ENCODE measurements at regions not wholly inside any gene's neighbourhood (a gene's known extent, or its start where the extent isn't known, plus 50 kb on each side); places are given as distances from the start of the nearest gene placed in this dataset.
A peak's percentile ranks its signal among the peaks of the same experiment; 100 is the strongest.

GRCh38 chr2:166610913-166611305 lies 116.9 kb upstream of the SCN7A start:
- Mint-ChIP-seq H3K36me3 (no peaks in the 10 kb centered on the region), H3K27me3 (ENCODE audit: low read depth in 3 of 3) (peaks cover 0 to 2% (median 0%) of the 10 kb centered on the region in 3 donors), H3K4me3 (peak overlapping the region in 2 of 5 donors; percentile 44 to 70), H3K4me1 (peaks cover 0 to 6% of the 10 kb centered on the region in 2 donors), H3K27ac (no peak overlapping the region), H3K9me3 (peaks cover under 1 to 21% (median 3%) of the 10 kb centered on the region in 6 donors)
- DNase-seq = no peak

GRCh38 chr2:166610180-166610912 lies 116.3 kb upstream of the SCN7A start:
- peaks cover 0 to 2% (median 0%) of the 10 kb centered on the region in 3 donors for H3K27me3 Mint-ChIP-seq (ENCODE audit: low read depth in 3 of 3)
- H3K4me3 Mint-ChIP-seq = peak overlapping the region in 4 of 5 donors; percentile 9 to 70 (median 48)
- DNase-seq = no peak
- no peaks in the 10 kb centered on the region for H3K36me3 Mint-ChIP-seq
- H3K27ac Mint-ChIP-seq = no peak overlapping the region
- peaks cover 0 to 6% of the 10 kb centered on the region in 2 donors for H3K4me1 Mint-ChIP-seq
- peaks cover 1 to 25% (median 4%) of the 10 kb centered on the region in 6 donors for H3K9me3 Mint-ChIP-seq

DNA sequence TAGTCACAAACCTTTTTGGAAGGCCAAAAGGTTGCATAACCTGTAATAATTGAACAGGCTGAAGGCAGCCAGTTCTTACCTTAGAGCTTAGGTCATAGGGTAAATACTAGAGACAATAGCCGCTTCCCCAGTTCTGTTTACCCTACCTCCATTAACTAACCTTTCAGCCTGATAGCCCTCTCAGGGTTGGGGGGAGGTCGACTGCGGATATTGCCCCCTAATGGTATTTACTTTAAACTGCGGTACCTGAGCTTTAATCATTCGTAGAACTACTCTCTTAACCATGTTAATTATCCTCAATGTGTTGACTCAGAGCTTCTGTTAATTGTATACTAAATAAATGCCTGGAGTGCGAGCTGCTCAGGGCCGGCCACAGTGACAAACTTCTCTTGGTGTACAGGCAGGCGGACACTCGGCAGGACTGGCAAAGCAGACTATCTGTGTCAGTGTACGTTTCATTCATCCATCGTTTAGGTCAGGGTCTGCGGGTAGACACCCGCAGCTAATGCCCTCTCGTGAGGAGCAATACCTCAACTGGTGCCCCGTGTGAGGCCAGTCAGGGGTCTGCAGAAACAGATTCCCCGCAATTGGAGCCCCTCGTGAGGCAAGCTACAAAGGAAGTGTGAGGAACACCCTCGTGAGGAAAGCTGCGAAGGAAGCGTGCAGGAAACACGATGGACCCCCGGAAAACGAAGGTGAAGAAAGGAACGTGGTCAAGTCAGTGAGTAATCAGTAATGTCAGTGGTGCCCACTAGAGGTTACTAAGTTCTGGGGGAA lies 115.3 kb upstream of the SCN7A start:
- Mint-ChIP-seq H3K9me3 (peaks cover 1 to 26% (median 7%) of the 10 kb centered on the region in 6 donors), H3K27ac (no peak overlapping the region), H3K4me1 (peaks cover 0 to 6% of the 10 kb centered on the region in 2 donors), H3K27me3 (ENCODE audit: low read depth in 3 of 3) (peaks cover 0 to 2% (median 0%) of the 10 kb centered on the region in 3 donors), H3K36me3 (no peaks in the 10 kb centered on the region), H3K4me3 (no peak overlapping the region)
- DNase-seq = no peak

DNA sequence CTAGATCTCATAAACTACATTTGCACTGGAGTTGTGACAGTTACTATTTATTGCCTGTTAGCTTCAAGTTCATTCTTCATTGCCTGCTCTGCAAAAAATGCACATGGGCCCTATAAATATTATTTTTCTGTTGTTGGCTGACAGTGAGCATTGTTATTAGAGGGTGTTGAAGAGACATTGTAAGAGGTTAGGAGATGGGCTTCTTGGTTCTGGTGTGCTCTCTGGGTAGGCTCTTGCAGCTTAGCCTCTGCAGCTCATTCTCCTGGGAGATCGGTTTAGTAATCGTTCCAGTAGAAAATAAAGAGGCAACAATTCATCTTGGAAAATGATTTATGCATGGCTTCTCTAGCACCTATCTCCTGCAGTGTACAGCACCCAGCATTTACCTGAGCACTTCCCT lies 113.8 kb upstream of the SCN7A start:
- Mint-ChIP-seq H3K36me3 (no peaks in the 10 kb centered on the region), H3K27me3 (ENCODE audit: low read depth in 3 of 3) (peaks cover 0 to 2% (median 0%) of the 10 kb centered on the region in 3 donors), H3K4me1 (peaks cover 0 to 6% of the 10 kb centered on the region in 2 donors), H3K9me3 (peaks cover 1 to 20% (median 5%) of the 10 kb centered on the region in 6 donors), H3K27ac (no peak overlapping the region), H3K4me3 (no peak overlapping the region)
- no peak for DNase-seq

- no peak for DNase-seq
- Mint-ChIP-seq H3K4me1 (no peaks in the 10 kb centered on the region), H3K27me3 (ENCODE audit: low read depth in 3 of 3) (peaks cover 0 to 3% (median 2%) of the 10 kb centered on the region in 3 donors), H3K27ac (no peak overlapping the region), H3K9me3 (peaks cover 8 to 32% (median 19%) of the 10 kb centered on the region in 6 donors), H3K4me3 (no peak overlapping the region), H3K36me3 (no peaks in the 10 kb centered on the region)
These were observed 99.4 kb upstream of the SCN7A start for GRCh38 chr2:166593403-166593802.

DNA sequence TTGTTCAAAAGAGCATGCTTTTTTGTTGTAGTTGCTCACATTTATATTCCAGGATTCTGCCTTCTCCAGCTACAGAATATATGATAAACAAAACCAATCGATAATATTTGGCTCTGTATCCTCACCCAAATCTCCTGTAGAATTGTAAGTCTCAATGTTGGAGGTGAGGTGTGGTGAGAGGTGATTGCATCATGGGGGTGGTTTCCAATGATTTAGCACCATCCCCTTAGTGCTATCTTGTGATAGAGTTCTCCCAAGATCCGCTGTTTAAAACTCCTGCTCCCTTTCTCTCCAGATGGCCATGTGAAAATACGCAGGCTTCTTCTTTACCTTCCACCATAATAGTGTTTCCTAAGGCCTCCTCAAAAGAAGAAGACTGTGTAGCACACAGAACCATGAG lies 98.7 kb upstream of the SCN7A start:
- Mint-ChIP-seq H3K27ac (no peak overlapping the region), H3K36me3 (no peaks in the 10 kb centered on the region), H3K9me3 (peaks cover 8 to 31% (median 17%) of the 10 kb centered on the region in 6 donors), H3K4me3 (no peak overlapping the region), H3K4me1 (no peaks in the 10 kb centered on the region), H3K27me3 (ENCODE audit: low read depth in 3 of 3) (peaks cover 0 to 3% (median 2%) of the 10 kb centered on the region in 3 donors)
- DNase-seq = no peak

DNA sequence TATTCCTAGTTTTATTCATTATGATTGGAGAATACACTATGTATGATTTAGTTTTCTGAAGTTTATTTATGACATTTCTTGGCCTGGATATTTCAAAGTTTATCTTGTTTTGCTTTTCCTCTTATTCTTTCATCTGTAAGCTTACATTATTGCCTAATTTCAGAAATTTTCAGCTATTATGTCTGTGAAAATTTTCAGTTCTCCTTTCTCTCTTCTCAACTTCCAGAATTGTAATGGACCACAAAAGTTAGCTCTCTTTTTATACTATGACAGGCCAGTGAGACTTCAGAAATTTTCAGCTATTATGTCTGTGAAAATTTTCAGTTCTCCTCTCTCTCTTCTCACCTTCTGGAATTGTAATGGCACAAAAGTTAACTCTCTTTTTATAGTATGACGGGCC lies 97.2 kb upstream of the SCN7A start:
- no peak for DNase-seq
- Mint-ChIP-seq H3K27me3 (ENCODE audit: low read depth in 3 of 3) (peaks cover 0 to 3% (median 2%) of the 10 kb centered on the region in 3 donors), H3K36me3 (no peaks in the 10 kb centered on the region), H3K9me3 (peaks cover 8 to 24% (median 13%) of the 10 kb centered on the region in 6 donors), H3K27ac (no peak overlapping the region), H3K4me3 (no peak overlapping the region), H3K4me1 (no peaks in the 10 kb centered on the region)

GRCh38 chr2:166573391-166573790 lies 79.3 kb upstream of the SCN7A start:
- Mint-ChIP-seq H3K36me3 (no peaks in the 10 kb centered on the region), H3K4me3 (no peak overlapping the region), H3K9me3 (peaks cover 0 to 7% (median 5%) of the 10 kb centered on the region in 6 donors), H3K4me1 (no peaks in the 10 kb centered on the region), H3K27me3 (ENCODE audit: low read depth in 3 of 3) (no peaks in the 10 kb centered on the region), H3K27ac (no peak overlapping the region)
- no peak for DNase-seq

DNA sequence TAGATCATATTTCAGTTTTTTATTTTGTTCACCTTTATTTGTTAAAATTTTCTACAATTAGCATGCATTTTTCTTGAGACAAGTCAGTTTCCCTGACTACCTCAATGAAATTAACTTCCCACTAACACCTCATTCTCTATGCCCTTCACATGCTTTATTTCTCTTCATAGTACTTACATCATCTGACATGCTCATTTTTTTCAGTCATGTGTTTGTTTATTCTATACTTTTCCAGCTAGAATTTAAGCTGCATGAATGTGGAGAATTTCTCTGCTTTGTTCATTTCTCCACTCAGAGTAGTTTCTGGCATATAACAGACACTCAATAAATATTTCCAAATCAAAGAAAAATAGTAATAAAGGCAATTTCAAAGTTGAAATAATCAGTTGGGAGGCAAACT lies 78.9 kb upstream of the SCN7A start:
- Mint-ChIP-seq H3K27me3 (ENCODE audit: low read depth in 3 of 3) (no peaks in the 10 kb centered on the region), H3K9me3 (peaks cover 0 to 7% (median 4%) of the 10 kb centered on the region in 6 donors), H3K27ac (no peak overlapping the region), H3K4me1 (no peaks in the 10 kb centered on the region), H3K36me3 (no peaks in the 10 kb centered on the region), H3K4me3 (no peak overlapping the region)
- no peak for DNase-seq

- Mint-ChIP-seq H3K4me3 (no peak overlapping the region), H3K36me3 (no peaks in the 10 kb centered on the region), H3K27ac (no peak overlapping the region), H3K4me1 (no peaks in the 10 kb centered on the region), H3K9me3 (peaks cover 0 to 9% (median 3%) of the 10 kb centered on the region in 6 donors), H3K27me3 (ENCODE audit: low read depth in 3 of 3) (no peaks in the 10 kb centered on the region)
- no peak for DNase-seq
These were observed 74.4 kb upstream of the SCN7A start for GRCh38 chr2:166568409-166568808.

DNA sequence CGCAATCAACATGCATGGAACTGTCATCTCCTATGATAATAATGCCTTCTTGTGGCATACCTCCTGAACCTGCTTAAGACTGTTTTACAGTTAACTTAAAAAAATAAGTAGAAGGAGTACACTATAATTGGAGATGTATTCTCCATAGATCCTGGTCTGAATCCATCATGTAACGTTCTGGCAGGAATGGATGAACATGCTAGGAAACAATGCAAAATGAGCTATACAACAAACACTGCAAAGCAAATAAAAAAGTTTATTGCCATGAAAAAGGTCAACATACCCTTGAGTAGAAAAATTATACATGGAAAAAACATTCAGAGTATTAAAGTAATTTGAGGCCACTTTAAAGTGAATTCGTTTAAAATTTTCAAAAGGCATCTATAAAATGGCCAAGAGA lies 71.5 kb upstream of the SCN7A start:
- no peaks in the 10 kb centered on the region for H3K27me3 Mint-ChIP-seq (ENCODE audit: low read depth in 3 of 3)
- H3K9me3 Mint-ChIP-seq = peaks cover 0 to 9% (median 2%) of the 10 kb centered on the region in 6 donors
- H3K4me1 Mint-ChIP-seq = no peaks in the 10 kb centered on the region

GRCh38 chr2:166563894-166564293 lies 69.8 kb upstream of the SCN7A start:
- Mint-ChIP-seq H3K27me3 (ENCODE audit: low read depth in 3 of 3) (no peaks in the 10 kb centered on the region), H3K27ac (no peak overlapping the region), H3K36me3 (no peaks in the 10 kb centered on the region), H3K4me1 (no peaks in the 10 kb centered on the region), H3K9me3 (peaks cover 0 to 9% (median 2%) of the 10 kb centered on the region in 6 donors), H3K4me3 (no peak overlapping the region)
- no peak for DNase-seq

More for the DNA sequence above, 71.5 kb upstream of the SCN7A start:
- Mint-ChIP-seq H3K27ac (no peak overlapping the region), H3K4me3 (no peak overlapping the region), H3K36me3 (no peaks in the 10 kb centered on the region)
- no peak for DNase-seq

GRCh38 chr2:166560022-166560421 lies 66.0 kb upstream of the SCN7A start:
- Mint-ChIP-seq H3K4me1 (no peaks in the 10 kb centered on the region), H3K27ac (no peak overlapping the region), H3K36me3 (no peaks in the 10 kb centered on the region), H3K4me3 (no peak overlapping the region), H3K9me3 (peaks cover 0 to 7% (median 3%) of the 10 kb centered on the region in 6 donors), H3K27me3 (ENCODE audit: low read depth in 3 of 3) (no peaks in the 10 kb centered on the region)
- DNase-seq = no peak

GRCh38 chr2:166550923-166551322 lies 56.9 kb upstream of the SCN7A start:
- Mint-ChIP-seq H3K27ac (no peak overlapping the region), H3K36me3 (peaks cover 0 to 3% (median 0%) of the 10 kb centered on the region in 3 donors), H3K9me3 (peaks cover 2 to 20% (median 9%) of the 10 kb centered on the region in 6 donors), H3K4me1 (no peaks in the 10 kb centered on the region), H3K4me3 (no peak overlapping the region), H3K27me3 (ENCODE audit: low read depth in 3 of 3) (peaks cover 0 to 2% (median 0%) of the 10 kb centered on the region in 3 donors)
- DNase-seq = no peak

Measured in immature natural killer cell (primary cell).